OCI-LY3 (cell line): ENCODE measurements at regions not wholly inside any gene's neighbourhood (a gene's known extent, or its start where the extent isn't known, plus 50 kb on each side); places are given as distances from the start of the nearest gene placed in this dataset.

ENCODE experiments used
- H2AFZ ChIP-seq: fragments of 200-600, 300-600 bp; shearing (Covaris generic); 2 replicates; pipeline ENCODE4 v1.6.0; 2014; ENCODE audit warnings: antibody characterized with exemption, low read depth, low read length
- H3K27ac ChIP-seq: fragments of 200-600, 300-600 bp; sonication (generic); 2 replicates; pipeline ENCODE4 v1.5.1; 2014; ENCODE audit warnings: mild to moderate bottlenecking, low read length, moderate library complexity, mixed read lengths
- H3K27me3 ChIP-seq: fragments of 200-600, 300-600 bp; sonication (generic); 2 replicates; pipeline ENCODE4 v1.6.1; 2014; ENCODE audit warnings: low read depth, low read length, mixed read lengths
- H3K36me3 ChIP-seq: fragments of 200-600, 300-600 bp; sonication (generic); replicated peaks from 2 replicates; pipeline ENCODE3; 2014; ENCODE audit warnings: low read depth, low read length, mixed read lengths
- H3K4me1 ChIP-seq: fragments of 300-600, 200-600 bp; sonication (generic); 2 replicates; pipeline ENCODE4 v1.6.1; 2014; ENCODE audit warnings: low read length, mixed read lengths
- H3K4me2 ChIP-seq: fragments of 200-600, 300-600 bp; sonication (generic); 2 replicates; pipeline ENCODE4 v1.6.1; 2014; ENCODE audit warnings: low read length, mixed read lengths
- H3K4me3 ChIP-seq: fragments of 300-600, 200-600 bp; sonication (generic); 2 replicates; pipeline ENCODE4 v1.5.1; 2014; ENCODE audit warnings: antibody characterized with exemption, mild to moderate bottlenecking, low read length, moderate library complexity
- H3K79me2 ChIP-seq: fragments of 300-600, 200-600 bp; shearing (Covaris generic); 2 replicates; pipeline ENCODE4 v1.6.1; 2014; ENCODE audit warnings: mild to moderate bottlenecking, low read length, mixed read lengths
- H3K9ac ChIP-seq: fragments of 300-600, 200-600 bp; shearing (Covaris generic); 2 replicates; pipeline ENCODE4 v1.6.0; 2014; ENCODE audit warnings: mild to moderate bottlenecking, low read length, moderate library complexity
- H3K9me3 ChIP-seq: fragments of 200-600, 300-600 bp; shearing (Covaris generic); 2 replicates; pipeline ENCODE4 v1.6.1; 2014; ENCODE audit warnings: low read length, mixed read lengths; ENCODE audit not compliant: insufficient read depth
- H4K20me1 ChIP-seq: fragments of 200-600, 300-600 bp; sonication (generic); 2 replicates; pipeline ENCODE4 v1.6.1; 2016; ENCODE audit warnings: low read length, mixed read lengths; ENCODE audit not compliant: insufficient read depth
- CTCF ChIP-seq: fragments of 200-600, 300-600 bp; sonication (generic); IDR thresholded peaks from 2 replicates; pipeline ENCODE4 v1.5.1; 2014; ENCODE audit warnings: antibody characterized with exemption, low read length, low read depth
- EZH2phosphoT487 ChIP-seq: fragments of 200-600 bp; shearing (Covaris generic); IDR thresholded peaks from 2 replicates; pipeline ENCODE4 v1.6.1; 2018; ENCODE audit warnings: antibody characterized with exemption, mixed run types, low read depth

GRCh38 chr5:167259806-167260205, 1031.6 kb upstream of the WWC1 start:
- H3K27ac ChIP-seq: no peak overlapping the region
- H3K9ac ChIP-seq: no peak overlapping the region
- no peaks in the 10 kb centered on the region for H4K20me1 ChIP-seq
- no peak for TF ChIP-seq CTCF
- no peak for TF ChIP-seq EZH2phosphoT487
- H3K4me2 ChIP-seq: no peak overlapping the region
- H3K4me1 ChIP-seq: no peaks in the 10 kb centered on the region
- H2AFZ ChIP-seq: no peak overlapping the region
- no peaks in the 10 kb centered on the region for H3K36me3 ChIP-seq
- no peaks in the 10 kb centered on the region for H3K27me3 ChIP-seq
- no peak overlapping the region for H3K4me3 ChIP-seq
- no peaks in the 10 kb centered on the region for H3K9me3 ChIP-seq
- H3K79me2 ChIP-seq: no peaks in the 10 kb centered on the region

- H3K4me2 ChIP-seq: no peak overlapping the region
- peak; percentile 38 for TF ChIP-seq CTCF
- TF ChIP-seq EZH2phosphoT487: no peak
These were observed 1029.9 kb upstream of the WWC1 start for GRCh38 chr5:167261309-167262100.

GRCh38 chr5:167263185-167263584, 1028.3 kb upstream of the WWC1 start:
- H3K79me2 ChIP-seq: no peaks in the 10 kb centered on the region
- TF ChIP-seq CTCF (no peak), EZH2phosphoT487 (no peak)
- no peak overlapping the region for H2AFZ ChIP-seq
- H3K27me3 ChIP-seq: no peaks in the 10 kb centered on the region
- no peaks in the 10 kb centered on the region for H3K9me3 ChIP-seq
- H3K9ac ChIP-seq: no peak overlapping the region
- no peaks in the 10 kb centered on the region for H3K4me1 ChIP-seq
- H3K36me3 ChIP-seq: no peaks in the 10 kb centered on the region
- H3K27ac ChIP-seq: no peak overlapping the region
- H4K20me1 ChIP-seq: no peaks in the 10 kb centered on the region
- no peak overlapping the region for H3K4me2 ChIP-seq
- H3K4me3 ChIP-seq: no peak overlapping the region

More at GRCh38 chr5:167261309-167262100, 1029.9 kb upstream of the WWC1 start:
- Histone ChIP-seq H3K9ac (no peak overlapping the region), H3K9me3 (no peaks in the 10 kb centered on the region), H3K79me2 (no peaks in the 10 kb centered on the region), H3K27me3 (no peaks in the 10 kb centered on the region), H3K27ac (no peak overlapping the region), H4K20me1 (no peaks in the 10 kb centered on the region), H2AFZ (no peak overlapping the region), H3K4me1 (no peaks in the 10 kb centered on the region), H3K36me3 (no peaks in the 10 kb centered on the region), H3K4me3 (no peak overlapping the region)

GRCh38 chr5:167264348-167264747, 1027.1 kb upstream of the WWC1 start:
- Histone ChIP-seq H3K4me2 (no peak overlapping the region), H2AFZ (no peak overlapping the region), H3K79me2 (no peaks in the 10 kb centered on the region), H3K27ac (no peak overlapping the region), H3K9ac (no peak overlapping the region), H4K20me1 (no peaks in the 10 kb centered on the region), H3K4me3 (no peak overlapping the region), H3K9me3 (no peaks in the 10 kb centered on the region), H3K4me1 (no peaks in the 10 kb centered on the region), H3K27me3 (no peaks in the 10 kb centered on the region), H3K36me3 (no peaks in the 10 kb centered on the region)
- TF ChIP-seq CTCF: no peak
- TF ChIP-seq EZH2phosphoT487: no peak
